ENCODE measurements at regions not wholly inside any gene's neighbourhood (a gene's known extent, or its start where the extent isn't known, plus 50 kb on each side); places are given as distances from the start of the nearest gene placed in this dataset.

DNA sequence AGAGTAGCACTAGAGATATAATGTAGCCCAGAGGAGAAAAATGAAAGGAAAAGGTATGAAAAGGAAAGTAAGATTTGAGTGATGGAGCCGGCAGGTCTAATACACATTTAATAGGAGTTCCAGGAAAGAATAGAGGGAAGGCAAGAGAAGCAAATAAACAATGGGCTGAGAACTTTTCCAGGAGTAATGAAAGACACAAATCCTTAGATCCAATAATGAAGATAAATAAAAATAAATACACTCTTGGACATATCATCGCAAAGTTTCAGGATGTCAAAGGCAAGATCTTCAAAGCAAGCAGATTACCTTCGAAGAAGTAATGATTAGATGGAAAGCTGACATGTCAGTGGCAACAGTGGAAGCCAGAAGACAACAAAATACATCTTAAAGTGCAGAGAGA, 102.0 kb upstream of the YWHAQ start (continued):
- TF ChIP-seq TEAD1 (CRISPR knock-in tag; IDR thresholded peaks at IDR 0.05) (no peak), OVOL2 (CRISPR knock-in tag; IDR thresholded peaks at IDR 0.05; ENCODE audit: borderline replicate concordance) (no peak), SOX15 (CRISPR knock-in tag; IDR thresholded peaks at IDR 0.05) (no peak), ZNF317 (CRISPR knock-in tag; IDR thresholded peaks at IDR 0.05; ENCODE audit: borderline replicate concordance, low read depth) (no peak)
- TF ChIP-seq, protein P1, sequence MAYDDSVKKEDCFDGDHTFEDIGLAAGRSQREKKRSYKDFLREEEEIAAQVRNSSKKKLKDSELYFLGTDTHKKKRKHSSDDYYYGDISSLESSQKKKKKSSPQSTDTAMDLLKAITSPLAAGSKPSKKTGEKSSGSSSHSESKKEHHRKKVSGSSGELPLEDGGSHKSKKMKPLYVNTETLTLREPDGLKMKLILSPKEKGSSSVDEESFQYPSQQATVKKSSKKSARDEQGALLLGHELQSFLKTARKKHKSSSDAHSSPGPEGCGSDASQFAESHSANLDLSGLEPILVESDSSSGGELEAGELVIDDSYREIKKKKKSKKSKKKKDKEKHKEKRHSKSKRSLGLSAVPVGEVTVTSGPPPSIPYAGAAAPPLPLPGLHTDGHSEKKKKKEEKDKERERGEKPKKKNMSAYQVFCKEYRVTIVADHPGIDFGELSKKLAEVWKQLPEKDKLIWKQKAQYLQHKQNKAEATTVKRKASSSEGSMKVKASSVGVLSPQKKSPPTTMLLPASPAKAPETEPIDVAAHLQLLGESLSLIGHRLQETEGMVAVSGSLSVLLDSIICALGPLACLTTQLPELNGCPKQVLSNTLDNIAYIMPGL (CRISPR knock-in tag; IDR thresholded peaks at IDR 0.05), result no peak

DNA sequence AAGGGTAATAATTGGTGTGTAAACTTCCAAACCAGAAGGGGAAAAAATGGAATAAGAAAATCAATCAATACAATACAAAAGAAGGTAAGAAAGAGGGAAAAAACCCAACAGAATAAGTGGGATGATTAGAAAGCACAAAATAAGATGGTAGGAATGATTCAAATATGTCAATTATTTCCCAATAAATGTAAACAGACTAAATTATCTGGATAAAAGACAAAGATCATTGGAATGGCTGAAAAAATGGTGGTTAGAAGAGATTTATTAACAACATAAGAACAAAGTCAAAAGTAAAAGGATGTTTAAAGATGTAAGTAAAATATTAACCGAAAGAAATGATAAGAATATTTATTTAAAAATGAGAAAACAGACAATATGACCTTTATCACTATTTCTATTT, 103.5 kb upstream of the YWHAQ start:
- ChIA-PET POLR2A (no interaction called here), CTCF (no interaction called here)
- DNase-seq (ENCODE audit: low spot score) (no peak), ATAC-seq (no peak)
- Mint-ChIP-seq H3K27me3 (ENCODE audit: low read depth) (no peaks in the 10 kb centered on the region; the same call in 1 of the 2 replicates), H3K27ac (no peak overlapping the region), H3K36me3 (peaks cover 18% of the 10 kb centered on the region), H3K9me3 (peaks cover 39% of the 10 kb centered on the region), H3K4me1 (peaks cover 5% of the 10 kb centered on the region), H3K4me3 (no peak overlapping the region)
- TF ChIP-seq, protein P2, sequence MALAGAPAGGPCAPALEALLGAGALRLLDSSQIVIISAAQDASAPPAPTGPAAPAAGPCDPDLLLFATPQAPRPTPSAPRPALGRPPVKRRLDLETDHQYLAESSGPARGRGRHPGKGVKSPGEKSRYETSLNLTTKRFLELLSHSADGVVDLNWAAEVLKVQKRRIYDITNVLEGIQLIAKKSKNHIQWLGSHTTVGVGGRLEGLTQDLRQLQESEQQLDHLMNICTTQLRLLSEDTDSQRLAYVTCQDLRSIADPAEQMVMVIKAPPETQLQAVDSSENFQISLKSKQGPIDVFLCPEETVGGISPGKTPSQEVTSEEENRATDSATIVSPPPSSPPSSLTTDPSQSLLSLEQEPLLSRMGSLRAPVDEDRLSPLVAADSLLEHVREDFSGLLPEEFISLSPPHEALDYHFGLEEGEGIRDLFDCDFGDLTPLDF (CRISPR knock-in tag; IDR thresholded peaks at IDR 0.05), result no peak
- no peak for TF ChIP-seq NR1H2 (CRISPR knock-in tag; IDR thresholded peaks at IDR 0.05)
- no peak for TF ChIP-seq ZNF416 (CRISPR knock-in tag; IDR thresholded peaks at IDR 0.05)
- no peak for TF ChIP-seq ZNF317 (CRISPR knock-in tag; IDR thresholded peaks at IDR 0.05; ENCODE audit: borderline replicate concordance, low read depth)
- TF ChIP-seq SOX15 (CRISPR knock-in tag; IDR thresholded peaks at IDR 0.05), result no peak
- TF ChIP-seq, protein P3, sequence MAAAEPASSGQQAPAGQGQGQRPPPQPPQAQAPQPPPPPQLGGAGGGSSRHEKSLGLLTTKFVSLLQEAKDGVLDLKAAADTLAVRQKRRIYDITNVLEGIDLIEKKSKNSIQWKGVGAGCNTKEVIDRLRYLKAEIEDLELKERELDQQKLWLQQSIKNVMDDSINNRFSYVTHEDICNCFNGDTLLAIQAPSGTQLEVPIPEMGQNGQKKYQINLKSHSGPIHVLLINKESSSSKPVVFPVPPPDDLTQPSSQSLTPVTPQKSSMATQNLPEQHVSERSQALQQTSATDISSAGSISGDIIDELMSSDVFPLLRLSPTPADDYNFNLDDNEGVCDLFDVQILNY (CRISPR knock-in tag; IDR thresholded peaks at IDR 0.05), result no peak
- TF ChIP-seq CREM (CRISPR knock-in tag; IDR thresholded peaks at IDR 0.05), result no peak

DNA sequence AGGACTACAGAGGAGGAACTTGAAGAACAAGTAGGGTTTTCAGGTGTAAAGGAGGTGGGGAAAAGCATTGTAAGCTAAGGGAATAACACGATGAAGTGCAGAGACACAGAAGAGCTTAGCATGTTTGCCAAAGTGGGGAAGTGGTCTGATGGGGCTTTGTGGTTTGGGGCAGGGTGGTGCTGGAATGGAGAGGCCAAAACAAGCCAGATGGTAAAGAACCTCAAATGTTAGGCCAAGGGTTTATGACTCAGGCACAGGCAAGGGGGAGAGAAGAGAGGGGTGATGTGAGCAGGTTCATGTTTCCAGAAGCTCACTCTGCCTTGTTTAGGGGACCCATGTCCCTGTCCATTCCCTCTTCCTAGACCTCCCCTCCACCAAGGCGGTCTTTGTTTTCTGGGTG, 104.5 kb upstream of the YWHAQ start:
- CTCF ChIA-PET, result interaction anchor here (0.7 kb wide), 1 partner anchor 52 kb away, joined by 3 read pairs; no protein-coding TSS in a partner anchor
- ATAC-seq, result no peak
- H3K36me3 Mint-ChIP-seq, result peaks cover 18% of the 10 kb centered on the region
- no peak for TF ChIP-seq NFATC4 (CRISPR knock-in tag; IDR thresholded peaks at IDR 0.05)
- TF ChIP-seq, protein P4, sequence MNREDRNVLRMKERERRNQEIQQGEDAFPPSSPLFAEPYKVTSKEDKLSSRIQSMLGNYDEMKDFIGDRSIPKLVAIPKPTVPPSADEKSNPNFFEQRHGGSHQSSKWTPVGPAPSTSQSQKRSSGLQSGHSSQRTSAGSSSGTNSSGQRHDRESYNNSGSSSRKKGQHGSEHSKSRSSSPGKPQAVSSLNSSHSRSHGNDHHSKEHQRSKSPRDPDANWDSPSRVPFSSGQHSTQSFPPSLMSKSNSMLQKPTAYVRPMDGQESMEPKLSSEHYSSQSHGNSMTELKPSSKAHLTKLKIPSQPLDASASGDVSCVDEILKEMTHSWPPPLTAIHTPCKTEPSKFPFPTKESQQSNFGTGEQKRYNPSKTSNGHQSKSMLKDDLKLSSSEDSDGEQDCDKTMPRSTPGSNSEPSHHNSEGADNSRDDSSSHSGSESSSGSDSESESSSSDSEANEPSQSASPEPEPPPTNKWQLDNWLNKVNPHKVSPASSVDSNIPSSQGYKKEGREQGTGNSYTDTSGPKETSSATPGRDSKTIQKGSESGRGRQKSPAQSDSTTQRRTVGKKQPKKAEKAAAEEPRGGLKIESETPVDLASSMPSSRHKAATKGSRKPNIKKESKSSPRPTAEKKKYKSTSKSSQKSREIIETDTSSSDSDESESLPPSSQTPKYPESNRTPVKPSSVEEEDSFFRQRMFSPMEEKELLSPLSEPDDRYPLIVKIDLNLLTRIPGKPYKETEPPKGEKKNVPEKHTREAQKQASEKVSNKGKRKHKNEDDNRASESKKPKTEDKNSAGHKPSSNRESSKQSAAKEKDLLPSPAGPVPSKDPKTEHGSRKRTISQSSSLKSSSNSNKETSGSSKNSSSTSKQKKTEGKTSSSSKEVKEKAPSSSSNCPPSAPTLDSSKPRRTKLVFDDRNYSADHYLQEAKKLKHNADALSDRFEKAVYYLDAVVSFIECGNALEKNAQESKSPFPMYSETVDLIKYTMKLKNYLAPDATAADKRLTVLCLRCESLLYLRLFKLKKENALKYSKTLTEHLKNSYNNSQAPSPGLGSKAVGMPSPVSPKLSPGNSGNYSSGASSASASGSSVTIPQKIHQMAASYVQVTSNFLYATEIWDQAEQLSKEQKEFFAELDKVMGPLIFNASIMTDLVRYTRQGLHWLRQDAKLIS (CRISPR knock-in tag; IDR thresholded peaks at IDR 0.05; ENCODE audit: borderline replicate concordance), result no peak
- TF ChIP-seq MXD4 (CRISPR knock-in tag; IDR thresholded peaks at IDR 0.05; ENCODE audit: borderline replicate concordance), result no peak
- TF ChIP-seq HMGA2 (CRISPR knock-in tag; IDR thresholded peaks at IDR 0.05), result no peak
- TF ChIP-seq KAT7 (CRISPR knock-in tag; IDR thresholded peaks at IDR 0.05; ENCODE audit: borderline replicate concordance), result no peak
- TF ChIP-seq, protein P5, sequence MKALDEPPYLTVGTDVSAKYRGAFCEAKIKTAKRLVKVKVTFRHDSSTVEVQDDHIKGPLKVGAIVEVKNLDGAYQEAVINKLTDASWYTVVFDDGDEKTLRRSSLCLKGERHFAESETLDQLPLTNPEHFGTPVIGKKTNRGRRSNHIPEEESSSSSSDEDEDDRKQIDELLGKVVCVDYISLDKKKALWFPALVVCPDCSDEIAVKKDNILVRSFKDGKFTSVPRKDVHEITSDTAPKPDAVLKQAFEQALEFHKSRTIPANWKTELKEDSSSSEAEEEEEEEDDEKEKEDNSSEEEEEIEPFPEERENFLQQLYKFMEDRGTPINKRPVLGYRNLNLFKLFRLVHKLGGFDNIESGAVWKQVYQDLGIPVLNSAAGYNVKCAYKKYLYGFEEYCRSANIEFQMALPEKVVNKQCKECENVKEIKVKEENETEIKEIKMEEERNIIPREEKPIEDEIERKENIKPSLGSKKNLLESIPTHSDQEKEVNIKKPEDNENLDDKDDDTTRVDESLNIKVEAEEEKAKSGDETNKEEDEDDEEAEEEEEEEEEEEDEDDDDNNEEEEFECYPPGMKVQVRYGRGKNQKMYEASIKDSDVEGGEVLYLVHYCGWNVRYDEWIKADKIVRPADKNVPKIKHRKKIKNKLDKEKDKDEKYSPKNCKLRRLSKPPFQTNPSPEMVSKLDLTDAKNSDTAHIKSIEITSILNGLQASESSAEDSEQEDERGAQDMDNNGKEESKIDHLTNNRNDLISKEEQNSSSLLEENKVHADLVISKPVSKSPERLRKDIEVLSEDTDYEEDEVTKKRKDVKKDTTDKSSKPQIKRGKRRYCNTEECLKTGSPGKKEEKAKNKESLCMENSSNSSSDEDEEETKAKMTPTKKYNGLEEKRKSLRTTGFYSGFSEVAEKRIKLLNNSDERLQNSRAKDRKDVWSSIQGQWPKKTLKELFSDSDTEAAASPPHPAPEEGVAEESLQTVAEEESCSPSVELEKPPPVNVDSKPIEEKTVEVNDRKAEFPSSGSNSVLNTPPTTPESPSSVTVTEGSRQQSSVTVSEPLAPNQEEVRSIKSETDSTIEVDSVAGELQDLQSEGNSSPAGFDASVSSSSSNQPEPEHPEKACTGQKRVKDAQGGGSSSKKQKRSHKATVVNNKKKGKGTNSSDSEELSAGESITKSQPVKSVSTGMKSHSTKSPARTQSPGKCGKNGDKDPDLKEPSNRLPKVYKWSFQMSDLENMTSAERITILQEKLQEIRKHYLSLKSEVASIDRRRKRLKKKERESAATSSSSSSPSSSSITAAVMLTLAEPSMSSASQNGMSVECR (CRISPR knock-in tag; IDR thresholded peaks at IDR 0.05; ENCODE audit: borderline replicate concordance), result no peak
- TF ChIP-seq GABPB1 (CRISPR knock-in tag; IDR thresholded peaks at IDR 0.05), result no peak
- TF ChIP-seq, protein P1 (CRISPR knock-in tag; IDR thresholded peaks at IDR 0.05), result no peak

More for the DNA sequence above, 104.5 kb upstream of the YWHAQ start:
- no peak overlapping the region for H3K27ac Mint-ChIP-seq
- no peak overlapping the region for H3K4me3 Mint-ChIP-seq
- no peak for DNase-seq (ENCODE audit: low spot score)
- H3K4me1 Mint-ChIP-seq, result peaks cover under 1% of the 10 kb centered on the region
- H3K27me3 Mint-ChIP-seq (ENCODE audit: low read depth), result no peaks in the 10 kb centered on the region; the same call in 1 of the 2 replicates
- POLR2A ChIA-PET, result no interaction called here
- H3K9me3 Mint-ChIP-seq, result peaks cover 39% of the 10 kb centered on the region

Measured in WTC11 (cell line).